ENCODE measurements at regions not wholly inside any gene's neighbourhood (a gene's known extent, or its start where the extent isn't known, plus 50 kb on each side); places are given as distances from the start of the nearest gene placed in this dataset.

- Mint-ChIP-seq H3K4me3 (ENCODE audit: unreplicated experiment) (no peak overlapping the region), H3K4me1 (ENCODE audit: insufficient read depth, unreplicated experiment) (no peaks in the 10 kb centered on the region), H3K27ac (ENCODE audit: low read depth, unreplicated experiment) (no peak overlapping the region), H3K36me3 (ENCODE audit: insufficient read depth, unreplicated experiment) (no peaks in the 10 kb centered on the region), H3K9me3 (ENCODE audit: unreplicated experiment) (peaks cover 27% of the 10 kb centered on the region), H3K27me3 (ENCODE audit: insufficient read depth, unreplicated experiment) (no peaks in the 10 kb centered on the region)
- TF ChIP-seq, protein P1, sequence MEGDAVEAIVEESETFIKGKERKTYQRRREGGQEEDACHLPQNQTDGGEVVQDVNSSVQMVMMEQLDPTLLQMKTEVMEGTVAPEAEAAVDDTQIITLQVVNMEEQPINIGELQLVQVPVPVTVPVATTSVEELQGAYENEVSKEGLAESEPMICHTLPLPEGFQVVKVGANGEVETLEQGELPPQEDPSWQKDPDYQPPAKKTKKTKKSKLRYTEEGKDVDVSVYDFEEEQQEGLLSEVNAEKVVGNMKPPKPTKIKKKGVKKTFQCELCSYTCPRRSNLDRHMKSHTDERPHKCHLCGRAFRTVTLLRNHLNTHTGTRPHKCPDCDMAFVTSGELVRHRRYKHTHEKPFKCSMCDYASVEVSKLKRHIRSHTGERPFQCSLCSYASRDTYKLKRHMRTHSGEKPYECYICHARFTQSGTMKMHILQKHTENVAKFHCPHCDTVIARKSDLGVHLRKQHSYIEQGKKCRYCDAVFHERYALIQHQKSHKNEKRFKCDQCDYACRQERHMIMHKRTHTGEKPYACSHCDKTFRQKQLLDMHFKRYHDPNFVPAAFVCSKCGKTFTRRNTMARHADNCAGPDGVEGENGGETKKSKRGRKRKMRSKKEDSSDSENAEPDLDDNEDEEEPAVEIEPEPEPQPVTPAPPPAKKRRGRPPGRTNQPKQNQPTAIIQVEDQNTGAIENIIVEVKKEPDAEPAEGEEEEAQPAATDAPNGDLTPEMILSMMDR (IDR thresholded peaks at IDR 0.05; ENCODE audit: unreplicated experiment) = no peak
- POLR2A ChIA-PET = no interaction called here
- BruUV-seq (replicated peaks) = no TSS peak
- CTCF ChIA-PET = interaction anchor here (0.7 to 1.1 kb wide), 2 partner anchors 167 to 232 kb away, joined by 3 read pairs; no protein-coding TSS in a partner anchor
- intact Hi-C loops (cut with micrococcal nuclease) = no loop called here
- no peak for DNase-seq (ENCODE audit: unreplicated experiment)
These were observed 123.7 kb upstream of the CCL2 start for GRCh38 chr17:34131386-34131785.

GRCh38 chr17:34133350-34133749 lies 121.7 kb upstream of the CCL2 start:
- Mint-ChIP-seq H3K4me1 (ENCODE audit: insufficient read depth, unreplicated experiment) (no peaks in the 10 kb centered on the region), H3K4me3 (ENCODE audit: unreplicated experiment) (no peak overlapping the region), H3K9me3 (ENCODE audit: unreplicated experiment) (peaks cover 24% of the 10 kb centered on the region), H3K27ac (ENCODE audit: low read depth, unreplicated experiment) (no peak overlapping the region), H3K36me3 (ENCODE audit: insufficient read depth, unreplicated experiment) (no peaks in the 10 kb centered on the region), H3K27me3 (ENCODE audit: insufficient read depth, unreplicated experiment) (no peaks in the 10 kb centered on the region)
- ChIA-PET POLR2A (no interaction called here), CTCF (no interaction called here)
- no TSS peak for BruUV-seq (replicated peaks)
- TF ChIP-seq, protein P1 (IDR thresholded peaks at IDR 0.05; ENCODE audit: unreplicated experiment) = no peak
- intact Hi-C loops (cut with micrococcal nuclease) = no loop called here
- DNase-seq (ENCODE audit: unreplicated experiment) = no peak

DNA sequence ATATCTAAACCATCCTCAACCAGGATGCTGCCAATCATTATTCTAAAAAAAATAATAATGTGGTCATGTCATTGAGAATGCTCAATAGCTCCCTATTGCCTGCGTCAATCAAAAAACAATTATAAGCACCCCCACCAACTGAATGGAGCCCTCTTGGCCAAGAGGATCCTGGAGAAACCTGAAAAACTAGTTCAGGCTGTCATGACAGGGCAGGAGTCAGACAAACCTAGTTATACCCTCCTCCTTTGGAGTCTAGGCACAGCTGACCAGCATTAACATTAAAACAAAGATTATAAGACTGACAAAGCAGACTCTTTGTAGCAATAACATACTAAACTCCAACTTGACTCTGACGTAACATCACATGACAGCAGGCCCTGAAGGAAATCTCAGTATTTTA lies 119.2 kb upstream of the CCL2 start:
- no TSS peak for BruUV-seq (replicated peaks)
- POLR2A ChIA-PET = no interaction called here

GRCh38 chr17:34140006-34140405 lies 115.1 kb upstream of the CCL2 start:
- TF ChIP-seq, protein P1 (IDR thresholded peaks at IDR 0.05; ENCODE audit: unreplicated experiment) = no peak
- Mint-ChIP-seq H3K4me3 (ENCODE audit: unreplicated experiment) (no peak overlapping the region), H3K27me3 (ENCODE audit: insufficient read depth, unreplicated experiment) (no peaks in the 10 kb centered on the region), H3K36me3 (ENCODE audit: insufficient read depth, unreplicated experiment) (no peaks in the 10 kb centered on the region), H3K9me3 (ENCODE audit: unreplicated experiment) (peaks cover 47% of the 10 kb centered on the region), H3K4me1 (ENCODE audit: insufficient read depth, unreplicated experiment) (no peaks in the 10 kb centered on the region), H3K27ac (ENCODE audit: low read depth, unreplicated experiment) (no peak overlapping the region)
- no TSS peak for BruUV-seq (replicated peaks)
- intact Hi-C loops (cut with micrococcal nuclease) = no loop called here
- ChIA-PET POLR2A (no interaction called here), CTCF (no interaction called here)
- no peak for DNase-seq (ENCODE audit: unreplicated experiment)

More for the DNA sequence above, 119.2 kb upstream of the CCL2 start:
- DNase-seq (ENCODE audit: unreplicated experiment) = no peak
- Mint-ChIP-seq H3K27ac (ENCODE audit: low read depth, unreplicated experiment) (no peak overlapping the region), H3K9me3 (ENCODE audit: unreplicated experiment) (peaks cover 37% of the 10 kb centered on the region), H3K36me3 (ENCODE audit: insufficient read depth, unreplicated experiment) (no peaks in the 10 kb centered on the region), H3K4me3 (ENCODE audit: unreplicated experiment) (no peak overlapping the region), H3K27me3 (ENCODE audit: insufficient read depth, unreplicated experiment) (no peaks in the 10 kb centered on the region), H3K4me1 (ENCODE audit: insufficient read depth, unreplicated experiment) (no peaks in the 10 kb centered on the region)
- CTCF ChIA-PET = no interaction called here
- TF ChIP-seq, protein P1 (IDR thresholded peaks at IDR 0.05; ENCODE audit: unreplicated experiment) = no peak
- intact Hi-C loops (cut with micrococcal nuclease) = no loop called here

All from MCF 10A (cell line).